AG09309 (cell line): ENCODE measurements at regions not wholly inside any gene's neighbourhood (a gene's known extent, or its start where the extent isn't known, plus 50 kb on each side); places are given as distances from the start of the nearest gene placed in this dataset.

Experiments used
- DNase-seq: peaks from one replicate; pipeline ENCODE4 v3.0.0-alpha.2; 2010; ENCODE audit warnings: low read depth
- H3K4me3 ChIP-seq: 2 replicates; pipeline ENCODE4 v1.5.1; 2011; ENCODE audit warnings: mild to moderate bottlenecking, low read depth, low read length, moderate library complexity; ENCODE audit not compliant: control insufficient read depth
- CTCF ChIP-seq: IDR thresholded peaks from 2 replicates; pipeline ENCODE4 v1.5.1; 2011; ENCODE audit warnings: mild to moderate bottlenecking, low read depth, low read length, inconsistent platforms; ENCODE audit not compliant: insufficient read depth, control insufficient read depth; ENCODE audit errors: missing control alignments

- TF ChIP-seq CTCF = no peak
- DNase-seq = no peak
- no peak overlapping the region for H3K4me3 ChIP-seq
These were observed 160.7 kb upstream of the MKI67 start for GRCh38 chr10:128286762-128287500.

GRCh38 chr10:128287921-128288320, 161.7 kb upstream of the MKI67 start:
- H3K4me3 ChIP-seq = no peak overlapping the region
- no peak for TF ChIP-seq CTCF
- DNase-seq = no peak

GRCh38 chr10:128289621-128290020, 163.4 kb upstream of the MKI67 start:
- TF ChIP-seq CTCF = no peak
- H3K4me3 ChIP-seq = no peak overlapping the region
- DNase-seq = no peak

- TF ChIP-seq CTCF = no peak
- no peak for DNase-seq
- H3K4me3 ChIP-seq = no peak overlapping the region
These were observed 168.8 kb upstream of the MKI67 start for GRCh38 chr10:128295003-128295402.

GRCh38 chr10:128296253-128297007, 170.2 kb upstream of the MKI67 start:
- no peak for DNase-seq
- H3K4me3 ChIP-seq = no peak overlapping the region
- no peak for TF ChIP-seq CTCF

GRCh38 chr10:128297709-128298378, 171.6 kb upstream of the MKI67 start:
- DNase-seq = no peak
- TF ChIP-seq CTCF = no peak
- no peak overlapping the region for H3K4me3 ChIP-seq
